B cell (primary cell): ENCODE measurements at regions not wholly inside any gene's neighbourhood (a gene's known extent, or its start where the extent isn't known, plus 50 kb on each side); places are given as distances from the start of the nearest gene placed in this dataset.

Experiments
- EZH2 ChIP-seq: IDR thresholded peaks from 2 replicates; pipeline ENCODE4 v1.6.1; 2012; ENCODE audit warnings: borderline replicate concordance, low read depth, mild to moderate bottlenecking, moderate library complexity, low read length; ENCODE audit not compliant: insufficient read depth, poor library complexity, severe bottlenecking
- TF ChIP-seq, protein P1 (sequence below): fragments of 200-600 bp; IDR thresholded peaks from one replicate; pipeline ENCODE4 v1.8.0; 2022; ENCODE audit warnings: antibody characterized with exemption, mild to moderate bottlenecking

DNA sequence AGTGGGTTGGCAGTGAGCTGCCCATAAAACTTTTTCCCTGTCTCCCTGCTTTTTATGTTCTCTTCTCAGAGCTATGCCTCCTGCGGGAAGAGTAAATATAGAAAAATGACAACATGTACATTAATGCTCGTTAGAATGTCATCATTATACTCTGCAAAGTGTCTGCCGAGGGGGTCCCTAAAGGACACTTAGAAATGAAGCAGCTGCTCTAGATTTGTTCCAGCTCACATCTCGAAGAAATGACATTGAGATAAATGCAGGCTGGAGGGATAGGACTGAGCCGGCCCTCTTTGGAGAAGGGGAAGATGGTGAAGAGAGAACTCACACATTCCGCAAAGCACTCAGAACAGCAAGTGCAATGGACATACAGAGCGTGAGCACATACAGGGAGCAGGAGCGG is 240.0 kb downstream of the NXPE2 start:
- TF ChIP-seq, protein P1, sequence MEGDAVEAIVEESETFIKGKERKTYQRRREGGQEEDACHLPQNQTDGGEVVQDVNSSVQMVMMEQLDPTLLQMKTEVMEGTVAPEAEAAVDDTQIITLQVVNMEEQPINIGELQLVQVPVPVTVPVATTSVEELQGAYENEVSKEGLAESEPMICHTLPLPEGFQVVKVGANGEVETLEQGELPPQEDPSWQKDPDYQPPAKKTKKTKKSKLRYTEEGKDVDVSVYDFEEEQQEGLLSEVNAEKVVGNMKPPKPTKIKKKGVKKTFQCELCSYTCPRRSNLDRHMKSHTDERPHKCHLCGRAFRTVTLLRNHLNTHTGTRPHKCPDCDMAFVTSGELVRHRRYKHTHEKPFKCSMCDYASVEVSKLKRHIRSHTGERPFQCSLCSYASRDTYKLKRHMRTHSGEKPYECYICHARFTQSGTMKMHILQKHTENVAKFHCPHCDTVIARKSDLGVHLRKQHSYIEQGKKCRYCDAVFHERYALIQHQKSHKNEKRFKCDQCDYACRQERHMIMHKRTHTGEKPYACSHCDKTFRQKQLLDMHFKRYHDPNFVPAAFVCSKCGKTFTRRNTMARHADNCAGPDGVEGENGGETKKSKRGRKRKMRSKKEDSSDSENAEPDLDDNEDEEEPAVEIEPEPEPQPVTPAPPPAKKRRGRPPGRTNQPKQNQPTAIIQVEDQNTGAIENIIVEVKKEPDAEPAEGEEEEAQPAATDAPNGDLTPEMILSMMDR, result no peak
- TF ChIP-seq EZH2, result no peak
